ENCODE measurements at regions not wholly inside any gene's neighbourhood (a gene's known extent, or its start where the extent isn't known, plus 50 kb on each side); places are given as distances from the start of the nearest gene placed in this dataset.

- no peak for DNase-seq
These were observed 50.6 kb upstream of the SLC45A1 start for GRCh38 chr1:8267307-8267706.

GRCh38 chr1:8266436-8267165, 51.3 kb upstream of the SLC45A1 start:
- DNase-seq, result peak; percentile 39

- no peak for DNase-seq
These were observed 54.1 kb upstream of the SLC45A1 start for GRCh38 chr1:8263791-8264190.

DNA sequence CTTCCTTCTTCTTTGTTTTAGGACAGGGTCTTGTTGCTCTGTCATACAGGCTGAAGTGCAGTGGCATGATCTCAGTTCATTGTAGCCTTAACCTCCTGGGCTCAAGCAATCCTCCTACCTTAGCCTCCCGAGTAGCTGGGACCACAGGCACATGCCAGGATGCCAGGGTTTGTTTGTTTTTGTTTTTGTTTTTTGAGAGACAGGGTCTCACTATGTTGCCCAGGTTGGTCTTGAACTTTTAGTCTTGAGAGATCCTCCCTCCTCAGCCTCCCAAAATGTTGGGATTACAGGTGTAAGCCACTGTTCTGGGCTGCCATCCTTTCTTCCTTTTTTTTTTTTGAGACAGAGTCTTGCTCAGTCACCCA, 56.5 kb upstream of the SLC45A1 start:
- DNase-seq, result no peak

DNA sequence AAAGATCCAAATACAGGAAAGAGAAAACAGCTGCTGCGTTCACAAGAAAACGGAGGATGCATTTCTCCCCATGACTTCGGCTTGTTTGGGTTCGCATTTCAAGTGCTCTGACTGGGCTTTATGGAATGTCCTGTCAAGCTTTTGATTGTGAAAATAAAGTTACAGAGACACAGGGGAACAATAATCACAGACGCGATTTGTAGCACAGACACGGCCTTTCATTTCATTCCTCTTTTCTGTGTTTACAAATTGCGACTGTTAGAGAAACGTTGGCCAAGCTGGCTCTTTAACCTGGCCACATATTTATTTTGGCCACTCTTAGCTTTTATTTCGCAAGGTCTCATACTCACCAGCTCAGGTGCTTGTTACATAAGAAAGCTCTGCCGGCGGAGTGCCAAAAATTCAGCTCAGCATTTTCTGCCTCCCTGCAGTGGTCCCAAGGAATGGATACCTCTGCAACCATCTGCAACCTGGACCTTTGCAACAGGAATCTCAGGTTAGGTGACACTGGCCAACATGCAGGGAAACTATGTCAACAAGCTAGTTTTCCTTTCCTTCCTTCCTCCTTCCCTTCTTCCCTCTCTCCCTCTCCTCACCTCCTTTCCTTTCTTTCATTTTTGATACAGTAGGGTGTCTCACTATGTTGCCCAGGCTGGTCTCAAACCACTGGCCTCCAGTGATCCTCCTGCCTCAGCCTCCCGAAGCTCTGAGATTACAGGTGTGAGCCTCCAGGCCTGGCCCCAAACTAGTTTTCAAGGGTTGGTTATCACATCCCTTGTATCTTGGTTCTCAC, 58.2 kb upstream of the SLC45A1 start:
- peak; percentile 81 for DNase-seq

DNA sequence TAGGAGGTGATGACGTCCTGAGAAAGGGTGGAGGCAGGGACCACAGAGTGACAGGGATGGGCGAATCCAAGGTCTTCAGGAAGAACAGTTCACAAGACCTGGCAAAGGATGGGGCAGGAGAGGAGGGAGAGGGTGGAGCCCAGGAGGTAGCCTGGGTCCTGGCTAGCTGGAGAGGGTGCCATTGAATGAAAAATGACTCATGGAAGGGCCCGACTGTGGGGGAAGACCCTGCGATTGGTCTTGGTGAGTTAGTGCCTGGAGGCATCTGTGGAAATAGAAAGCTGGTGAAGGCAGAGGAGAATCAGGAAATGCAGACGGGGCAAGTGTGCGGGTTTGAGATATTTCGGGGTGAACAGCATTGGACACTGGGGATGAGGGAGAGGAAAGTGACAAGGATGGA, 60.3 kb upstream of the SLC45A1 start:
- no peak for DNase-seq

GRCh38 chr1:8256321-8256720, 61.6 kb upstream of the SLC45A1 start:
- no peak for DNase-seq

DNA sequence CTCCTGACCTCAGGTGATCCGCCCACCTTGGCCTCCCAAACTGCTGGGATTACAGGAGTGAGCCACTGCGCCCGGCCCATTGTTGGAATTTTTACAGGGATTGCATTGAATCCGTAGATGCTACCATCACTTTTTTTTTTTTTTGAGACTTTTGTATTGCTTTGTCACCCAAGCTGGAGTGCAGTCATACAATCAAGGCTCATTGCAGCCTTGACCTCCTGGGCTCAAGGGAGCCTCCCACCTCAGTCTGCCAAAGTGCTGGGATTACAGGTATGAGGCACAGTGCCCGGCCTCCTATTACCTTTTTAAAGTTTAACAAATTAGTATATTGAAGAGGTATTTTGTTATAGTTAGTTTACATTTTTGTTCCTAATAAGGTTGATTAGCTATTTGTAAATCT, 62.2 kb upstream of the SLC45A1 start:
- no peak for DNase-seq

DNA sequence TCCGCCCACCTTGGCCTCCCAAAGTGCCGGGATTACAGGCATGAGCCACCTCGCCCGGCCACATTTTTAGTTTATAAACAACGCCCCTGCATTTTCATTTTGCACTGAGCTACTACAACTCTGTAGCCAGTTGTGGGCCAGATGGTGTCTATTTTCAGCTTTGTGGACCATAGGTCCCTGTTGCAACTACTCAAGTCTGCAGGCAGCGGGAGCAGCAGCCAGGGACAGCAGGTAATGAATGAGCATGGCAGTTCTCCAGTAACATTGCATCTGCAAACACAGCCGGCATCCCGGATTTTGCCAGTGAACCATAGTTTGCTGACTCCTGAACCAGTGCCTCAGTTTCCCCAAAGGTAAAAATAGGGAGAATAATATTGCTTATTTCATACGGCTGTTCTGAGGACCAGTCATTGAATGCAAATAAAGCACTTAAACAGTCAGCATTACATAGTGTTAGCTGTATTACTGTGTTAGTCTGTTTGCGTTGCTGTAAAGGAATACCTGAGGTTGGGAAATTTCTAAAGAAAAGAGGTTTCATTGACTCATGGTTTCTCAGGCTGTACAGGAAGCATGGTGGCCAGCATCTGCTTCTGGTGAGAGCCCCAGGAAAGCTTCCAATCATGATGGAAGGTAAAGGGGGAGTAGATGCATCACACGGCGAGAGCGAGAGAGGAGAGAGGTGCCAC, 65.5 kb upstream of the SLC45A1 start:
- no peak for DNase-seq

GRCh38 chr1:8251635-8252034, 66.3 kb upstream of the SLC45A1 start:
- no peak for DNase-seq

- DNase-seq, result no peak
These were observed 68.1 kb upstream of the SLC45A1 start for GRCh38 chr1:8249838-8250237.

DNA sequence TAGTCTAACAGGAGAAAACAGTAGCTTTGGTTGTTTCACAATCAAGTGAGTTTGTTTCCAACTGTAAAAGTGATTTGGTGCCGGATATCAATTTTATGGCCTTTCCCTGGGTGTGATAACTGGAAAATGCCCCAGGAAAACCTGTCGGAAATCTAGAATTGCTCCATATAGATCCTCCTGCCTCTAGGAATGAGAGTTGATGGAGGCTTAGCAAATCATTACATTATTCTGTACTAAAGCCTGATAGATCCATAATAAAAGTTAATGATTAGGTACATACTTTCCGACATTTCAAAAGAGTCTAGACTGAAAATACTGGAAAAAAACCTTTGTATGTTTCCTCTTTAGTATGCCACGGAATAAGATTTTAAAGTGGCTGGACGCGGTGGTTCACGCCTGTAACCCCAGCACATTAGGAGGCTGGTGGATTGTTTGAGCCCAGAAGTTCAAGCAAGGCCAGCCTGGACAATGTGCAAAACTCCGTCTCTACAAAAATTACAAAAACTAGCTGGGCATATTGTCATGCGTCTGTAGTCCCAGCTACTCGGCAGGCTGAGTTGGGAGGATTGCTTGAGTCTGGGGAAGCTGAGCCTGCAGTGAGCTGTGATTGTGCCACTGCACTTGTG, 70.0 kb upstream of the SLC45A1 start:
- DNase-seq, result no peak

GRCh38 chr1:8244304-8244703, 73.6 kb upstream of the SLC45A1 start:
- DNase-seq, result no peak

DNA sequence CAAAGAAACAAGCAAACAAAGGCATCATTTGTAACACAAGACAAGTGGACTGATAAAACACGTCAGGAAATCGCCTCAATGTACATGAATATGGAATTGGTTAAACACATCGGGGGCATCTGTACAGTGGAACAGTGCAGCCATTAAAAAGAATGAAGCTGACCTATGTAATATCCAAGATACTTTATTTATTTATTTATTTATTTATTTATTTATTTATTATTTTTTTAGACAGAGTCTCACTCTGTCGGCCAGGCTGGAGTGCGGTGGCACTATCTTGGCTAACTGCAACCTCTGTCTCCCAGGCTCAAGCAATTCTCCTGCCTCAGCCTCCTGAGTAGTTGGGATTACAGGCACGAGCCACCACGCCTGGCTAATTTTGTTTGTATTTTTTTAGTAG, 75.4 kb upstream of the SLC45A1 start:
- DNase-seq, result no peak

GRCh38 chr1:8241417-8242014, 76.4 kb upstream of the SLC45A1 start:
- DNase-seq, result peak; percentile 45

GRCh38 chr1:8239306-8240023, 78.4 kb upstream of the SLC45A1 start:
- no peak for DNase-seq

GRCh38 chr1:8239039-8239305, 78.9 kb upstream of the SLC45A1 start:
- peak; percentile 45 for DNase-seq

- DNase-seq, result peak; percentile 73
These were observed 79.5 kb upstream of the SLC45A1 start for GRCh38 chr1:8238141-8239038.

DNA sequence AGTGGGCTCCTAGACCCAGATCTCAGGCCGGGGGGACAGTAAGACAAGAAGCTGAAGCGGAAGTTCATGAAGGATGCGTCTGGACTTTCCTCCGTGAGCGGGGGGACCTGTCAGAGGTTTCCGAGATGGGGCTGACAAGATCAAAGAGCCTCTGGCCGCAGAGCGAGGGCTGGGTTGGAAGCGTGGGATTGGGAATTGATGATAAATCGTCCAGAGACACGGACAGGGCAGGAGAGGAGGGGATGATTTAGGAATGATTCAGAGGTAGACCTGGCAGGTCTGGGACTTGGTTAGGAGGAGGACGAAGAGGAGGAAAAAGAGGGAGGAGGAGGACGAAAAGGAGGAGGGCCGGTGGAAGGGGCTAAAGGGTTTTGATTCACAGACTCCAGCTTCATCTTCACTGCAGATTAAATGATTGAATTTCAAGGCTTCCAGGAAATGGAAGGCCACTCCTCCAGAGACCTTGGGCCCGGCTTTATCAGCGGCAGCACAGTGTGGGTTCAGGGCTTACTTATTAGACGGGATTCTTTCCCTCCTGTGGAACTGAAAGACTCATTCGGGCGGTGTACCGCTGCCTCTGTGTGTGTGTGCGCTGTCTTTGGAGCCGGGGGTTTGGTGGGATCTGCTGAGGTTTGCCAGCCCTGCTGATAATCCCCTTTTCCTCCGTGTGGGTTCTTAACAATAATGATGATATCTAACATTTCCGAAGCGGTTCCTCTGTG, 85.7 kb upstream of the SLC45A1 start:
- DNase-seq, result no peak

GRCh38 chr1:8230292-8230621, 87.7 kb upstream of the SLC45A1 start:
- no peak for DNase-seq

- DNase-seq, result no peak
These were observed 89.7 kb upstream of the SLC45A1 start for GRCh38 chr1:8228253-8228652.

Measured in dermis blood vessel endothelial cell (primary cell).